ENCODE measurements at regions not wholly inside any gene's neighbourhood (a gene's known extent, or its start where the extent isn't known, plus 50 kb on each side); places are given as distances from the start of the nearest gene placed in this dataset.

DNA sequence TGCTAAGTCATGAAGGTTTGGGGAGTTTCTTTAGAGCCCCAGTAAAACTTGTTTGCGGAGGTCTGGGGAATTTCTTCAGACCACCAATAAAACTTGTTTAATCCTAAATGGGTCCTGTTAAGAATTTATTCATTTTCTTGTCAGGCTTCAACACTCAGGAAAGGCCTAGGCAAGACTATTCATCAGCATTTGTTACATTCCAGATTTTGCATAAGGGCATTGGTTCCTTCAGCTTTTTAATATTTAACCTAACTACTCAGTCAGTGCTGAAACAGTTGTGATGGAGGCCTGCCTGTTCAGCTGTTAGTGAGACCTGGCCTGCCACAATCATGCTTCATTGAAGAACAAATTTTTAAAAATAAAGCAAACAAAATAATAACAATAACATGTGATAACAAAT lies 954.2 kb upstream of the SEMA6D start:
- TF ChIP-seq ZNF44 (CRISPR knock-in tag; IDR thresholded peaks at IDR 0.05), result no peak
- no peak for TF ChIP-seq SALL2 (CRISPR knock-in tag; IDR thresholded peaks at IDR 0.05)
- no peak for TF ChIP-seq NR2C2 (CRISPR knock-in tag; IDR thresholded peaks at IDR 0.05; ENCODE audit: borderline replicate concordance)
- no peak for TF ChIP-seq ZNF446 (CRISPR knock-in tag; IDR thresholded peaks at IDR 0.05)
- TF ChIP-seq ZNF75D (CRISPR knock-in tag; IDR thresholded peaks at IDR 0.05; ENCODE audit: borderline replicate concordance), result no peak
- TF ChIP-seq, protein P1, sequence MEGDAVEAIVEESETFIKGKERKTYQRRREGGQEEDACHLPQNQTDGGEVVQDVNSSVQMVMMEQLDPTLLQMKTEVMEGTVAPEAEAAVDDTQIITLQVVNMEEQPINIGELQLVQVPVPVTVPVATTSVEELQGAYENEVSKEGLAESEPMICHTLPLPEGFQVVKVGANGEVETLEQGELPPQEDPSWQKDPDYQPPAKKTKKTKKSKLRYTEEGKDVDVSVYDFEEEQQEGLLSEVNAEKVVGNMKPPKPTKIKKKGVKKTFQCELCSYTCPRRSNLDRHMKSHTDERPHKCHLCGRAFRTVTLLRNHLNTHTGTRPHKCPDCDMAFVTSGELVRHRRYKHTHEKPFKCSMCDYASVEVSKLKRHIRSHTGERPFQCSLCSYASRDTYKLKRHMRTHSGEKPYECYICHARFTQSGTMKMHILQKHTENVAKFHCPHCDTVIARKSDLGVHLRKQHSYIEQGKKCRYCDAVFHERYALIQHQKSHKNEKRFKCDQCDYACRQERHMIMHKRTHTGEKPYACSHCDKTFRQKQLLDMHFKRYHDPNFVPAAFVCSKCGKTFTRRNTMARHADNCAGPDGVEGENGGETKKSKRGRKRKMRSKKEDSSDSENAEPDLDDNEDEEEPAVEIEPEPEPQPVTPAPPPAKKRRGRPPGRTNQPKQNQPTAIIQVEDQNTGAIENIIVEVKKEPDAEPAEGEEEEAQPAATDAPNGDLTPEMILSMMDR (CRISPR knock-in tag; IDR thresholded peaks at IDR 0.05), result no peak
- TF ChIP-seq, protein P2, sequence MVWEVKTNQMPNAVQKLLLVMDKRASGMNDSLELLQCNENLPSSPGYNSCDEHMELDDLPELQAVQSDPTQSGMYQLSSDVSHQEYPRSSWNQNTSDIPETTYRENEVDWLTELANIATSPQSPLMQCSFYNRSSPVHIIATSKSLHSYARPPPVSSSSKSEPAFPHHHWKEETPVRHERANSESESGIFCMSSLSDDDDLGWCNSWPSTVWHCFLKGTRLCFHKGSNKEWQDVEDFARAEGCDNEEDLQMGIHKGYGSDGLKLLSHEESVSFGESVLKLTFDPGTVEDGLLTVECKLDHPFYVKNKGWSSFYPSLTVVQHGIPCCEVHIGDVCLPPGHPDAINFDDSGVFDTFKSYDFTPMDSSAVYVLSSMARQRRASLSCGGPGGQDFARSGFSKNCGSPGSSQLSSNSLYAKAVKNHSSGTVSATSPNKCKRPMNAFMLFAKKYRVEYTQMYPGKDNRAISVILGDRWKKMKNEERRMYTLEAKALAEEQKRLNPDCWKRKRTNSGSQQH (CRISPR knock-in tag; IDR thresholded peaks at IDR 0.05; ENCODE audit: low read depth), result no peak
- TF ChIP-seq PHF20 (CRISPR knock-in tag; IDR thresholded peaks at IDR 0.05), result no peak
- no peak for TF ChIP-seq FOXJ3 (CRISPR knock-in tag; IDR thresholded peaks at IDR 0.05; ENCODE audit: borderline replicate concordance)
- TF ChIP-seq KDM1A (CRISPR knock-in tag; IDR thresholded peaks at IDR 0.05), result no peak
- TF ChIP-seq, protein P3, sequence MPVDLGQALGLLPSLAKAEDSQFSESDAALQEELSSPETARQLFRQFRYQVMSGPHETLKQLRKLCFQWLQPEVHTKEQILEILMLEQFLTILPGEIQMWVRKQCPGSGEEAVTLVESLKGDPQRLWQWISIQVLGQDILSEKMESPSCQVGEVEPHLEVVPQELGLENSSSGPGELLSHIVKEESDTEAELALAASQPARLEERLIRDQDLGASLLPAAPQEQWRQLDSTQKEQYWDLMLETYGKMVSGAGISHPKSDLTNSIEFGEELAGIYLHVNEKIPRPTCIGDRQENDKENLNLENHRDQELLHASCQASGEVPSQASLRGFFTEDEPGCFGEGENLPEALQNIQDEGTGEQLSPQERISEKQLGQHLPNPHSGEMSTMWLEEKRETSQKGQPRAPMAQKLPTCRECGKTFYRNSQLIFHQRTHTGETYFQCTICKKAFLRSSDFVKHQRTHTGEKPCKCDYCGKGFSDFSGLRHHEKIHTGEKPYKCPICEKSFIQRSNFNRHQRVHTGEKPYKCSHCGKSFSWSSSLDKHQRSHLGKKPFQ (CRISPR knock-in tag; IDR thresholded peaks at IDR 0.05; ENCODE audit: insufficient replicate concordance), result no peak
